ENCODE measurements at regions not wholly inside any gene's neighbourhood (a gene's known extent, or its start where the extent isn't known, plus 50 kb on each side); places are given as distances from the start of the nearest gene placed in this dataset.

- TF ChIP-seq POLR2AphosphoS5 (IDR thresholded peaks at IDR 0.05; ENCODE audit: insufficient read depth in 1 of 2, low read depth in 1 of 2) = no peak
- TF ChIP-seq CTCF (IDR thresholded peaks at IDR 0.05) = no peak
Observed at GRCh38 chr7:26467104-26467503, 175.4 kb downstream of the SNX10 start.

Measured in vagina (tissue), 2 donors.